Mammary epithelial cell (primary cell): ENCODE measurements at regions not wholly inside any gene's neighbourhood (a gene's known extent, or its start where the extent isn't known, plus 50 kb on each side); places are given as distances from the start of the nearest gene placed in this dataset.

Experiments used
- CTCF ChIP-seq, 2 donors: IDR thresholded peaks in 1 of 2; conservative IDR thresholded peaks in 1 of 2; 2 replicates each; pipeline ENCODE4 v1.5.1; 2011 to 2012; ENCODE audit warnings: inconsistent platforms in 2 of 2, low read length in 2 of 2, mild to moderate bottlenecking in 2 of 2, control low read depth in 1 of 2, low read depth in 1 of 2; ENCODE audit not compliant: insufficient read depth in 1 of 2; ENCODE audit errors: extremely low read depth in 1 of 2
- EZH2 ChIP-seq: IDR thresholded peaks from 2 replicates; pipeline ENCODE4 v1.6.1; 2012; ENCODE audit warnings: low read length, inconsistent platforms, borderline replicate concordance

DNA sequence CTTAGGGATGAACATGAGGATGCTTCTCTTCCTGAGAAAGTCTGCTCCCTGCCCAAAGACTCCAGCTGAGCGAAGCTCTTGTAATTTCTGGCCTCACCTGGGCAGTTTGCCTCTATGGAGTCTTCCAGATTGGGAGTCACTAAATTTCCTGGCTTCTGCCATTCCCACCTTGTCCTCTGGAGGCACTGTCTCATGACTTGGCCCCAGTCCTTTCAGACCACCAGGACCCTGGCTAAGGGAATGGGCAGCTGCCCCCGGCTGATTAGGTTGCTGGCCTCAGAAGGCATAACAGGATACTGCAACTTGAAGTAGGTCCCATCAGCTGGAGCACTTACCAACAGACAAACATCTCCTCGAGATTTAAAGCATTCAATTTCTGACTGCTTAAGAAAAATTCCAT is 128.1 kb upstream of the SPON1 start:
- peak; percentile 39 to 43 for TF ChIP-seq CTCF (conservative IDR thresholded peaks at IDR 0.05 in 1 of 2, IDR thresholded peaks at IDR 0.05 in 1 of 2; ENCODE audit: extremely low read depth in 1 of 2, insufficient read depth in 1 of 2, low read depth in 1 of 2, low read length in 2 of 2)
- no peak for TF ChIP-seq EZH2
